ENCODE measurements at regions not wholly inside any gene's neighbourhood (a gene's known extent, or its start where the extent isn't known, plus 50 kb on each side); places are given as distances from the start of the nearest gene placed in this dataset.

- no peak for FAIRE-seq
Observed at GRCh38 chr6:153670403-153671026, 368.5 kb upstream of the OPRM1 start.

GRCh38 chr6:153668758-153669157 lies 370.3 kb upstream of the OPRM1 start:
- DNase-seq (ENCODE audit: low spot score in 2 of 2) = no peak
- FAIRE-seq = no peak

More at GRCh38 chr6:153670403-153671026, 368.5 kb upstream of the OPRM1 start:
- no peak for DNase-seq (ENCODE audit: low spot score in 2 of 2)

GRCh38 chr6:153662982-153663381 lies 376.1 kb upstream of the OPRM1 start:
- FAIRE-seq (no peak), DNase-seq (ENCODE audit: low spot score in 2 of 2) (no peak)

GRCh38 chr6:153645326-153645725 lies 393.7 kb upstream of the OPRM1 start:
- no peak for DNase-seq (ENCODE audit: low spot score in 2 of 2)

GRCh38 chr6:153644000-153644399 lies 395.0 kb upstream of the OPRM1 start:
- FAIRE-seq = no peak
- no peak for DNase-seq (ENCODE audit: low spot score in 2 of 2)

More at GRCh38 chr6:153645326-153645725, 393.7 kb upstream of the OPRM1 start:
- FAIRE-seq = no peak

- DNase-seq (ENCODE audit: low spot score in 2 of 2) (no peak), FAIRE-seq (no peak)
Observed at GRCh38 chr6:153634416-153634815, 404.6 kb upstream of the OPRM1 start.

- FAIRE-seq (no peak), DNase-seq (ENCODE audit: low spot score in 2 of 2) (no peak)
Observed at GRCh38 chr6:153625089-153625488, 414.0 kb upstream of the OPRM1 start.

GRCh38 chr6:153624528-153624927 lies 414.5 kb upstream of the OPRM1 start:
- FAIRE-seq = no peak

GRCh38 chr6:153623496-153623895 lies 415.5 kb upstream of the OPRM1 start:
- no peak for DNase-seq (ENCODE audit: low spot score in 2 of 2)
- FAIRE-seq = no peak

More at GRCh38 chr6:153624528-153624927, 414.5 kb upstream of the OPRM1 start:
- no peak for DNase-seq (ENCODE audit: low spot score in 2 of 2)

GRCh38 chr6:153621491-153621890 lies 417.5 kb upstream of the OPRM1 start:
- DNase-seq (ENCODE audit: low spot score in 2 of 2) (no peak), FAIRE-seq (no peak)

- DNase-seq (ENCODE audit: low spot score in 2 of 2) (no peak), FAIRE-seq (no peak)
Observed at GRCh38 chr6:153621070-153621469, 418.0 kb upstream of the OPRM1 start.

GRCh38 chr6:153618371-153619322 lies 420.4 kb upstream of the OPRM1 start:
- FAIRE-seq = no peak

GRCh38 chr6:153616506-153616905 lies 422.5 kb upstream of the OPRM1 start:
- FAIRE-seq = no peak
- no peak for DNase-seq (ENCODE audit: low spot score in 2 of 2)

More at GRCh38 chr6:153618371-153619322, 420.4 kb upstream of the OPRM1 start:
- no peak for DNase-seq (ENCODE audit: low spot score in 2 of 2)

- FAIRE-seq = no peak
- no peak for DNase-seq (ENCODE audit: low spot score in 2 of 2)
Observed at GRCh38 chr6:153613719-153614455, 425.2 kb upstream of the OPRM1 start.

- DNase-seq (ENCODE audit: low spot score in 2 of 2) = no peak
- FAIRE-seq = no peak
Observed at GRCh38 chr6:153602401-153602800, 436.6 kb upstream of the OPRM1 start.

- DNase-seq (ENCODE audit: low spot score in 2 of 2) (no peak), FAIRE-seq (no peak)
Observed at GRCh38 chr6:153599901-153600300, 439.1 kb upstream of the OPRM1 start.

- DNase-seq (ENCODE audit: low spot score in 2 of 2) (no peak), FAIRE-seq (no peak)
Observed at GRCh38 chr6:153595903-153596302, 443.1 kb upstream of the OPRM1 start.

GRCh38 chr6:153594871-153595270 lies 444.2 kb upstream of the OPRM1 start:
- FAIRE-seq = no peak
- no peak for DNase-seq (ENCODE audit: low spot score in 2 of 2)

- FAIRE-seq (no peak), DNase-seq (ENCODE audit: low spot score in 2 of 2) (no peak)
Observed at GRCh38 chr6:153591159-153591558, 447.9 kb upstream of the OPRM1 start.

- no peak for DNase-seq (ENCODE audit: low spot score in 2 of 2)
Observed at GRCh38 chr6:153590411-153590810, 448.6 kb upstream of the OPRM1 start.

GRCh38 chr6:153588330-153588729 lies 450.7 kb upstream of the OPRM1 start:
- FAIRE-seq (no peak), DNase-seq (ENCODE audit: low spot score in 2 of 2) (no peak)

More at GRCh38 chr6:153590411-153590810, 448.6 kb upstream of the OPRM1 start:
- no peak for FAIRE-seq

Data from frontal cortex (tissue), 3 donors.